Islet of Langerhans (tissue), 1 donor: ENCODE measurements at regions not wholly inside any gene's neighbourhood (a gene's known extent, or its start where the extent isn't known, plus 50 kb on each side); places are given as distances from the start of the nearest gene placed in this dataset.
"Not testable (repeated sequence)": the region's sequence is repeated elsewhere in the genome, so short reads cannot be mapped to it uniquely, and the experiment has no call there.

ENCODE experiments used
- FAIRE-seq: peaks from one replicate; lab custom pipeline; 2011; peaks lifted over from hg19 to GRCh38; lab: Jason Lieb, UNC

DNA sequence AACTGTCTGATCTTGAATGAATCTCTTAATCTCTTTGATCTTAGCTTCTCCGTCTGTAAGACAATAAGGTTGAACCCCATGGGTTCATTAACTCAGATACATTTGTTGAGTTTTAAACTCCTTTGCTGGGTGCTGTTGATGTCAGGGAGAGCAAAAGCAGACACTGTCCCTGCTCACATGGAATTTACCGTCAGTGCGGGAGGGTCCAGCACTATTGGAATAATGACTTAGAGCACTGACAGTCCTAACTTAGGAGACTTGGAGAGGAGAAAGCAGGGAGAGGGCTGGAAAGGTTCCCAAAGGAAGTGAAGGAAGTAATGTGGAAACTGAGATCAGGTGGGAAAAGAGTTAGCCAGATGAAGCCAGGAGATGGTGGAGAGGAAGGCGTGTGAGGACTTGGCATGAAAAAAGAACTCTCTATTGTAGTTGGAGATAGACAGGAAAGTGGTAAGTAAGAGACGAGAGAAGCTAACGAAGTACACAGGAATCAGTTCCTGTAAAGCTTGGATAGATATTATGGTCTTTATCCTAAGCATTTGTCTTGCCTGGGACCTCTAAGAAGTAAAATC is 141.4 kb upstream of the SERTAD2 start:
- FAIRE-seq = no peak

DNA sequence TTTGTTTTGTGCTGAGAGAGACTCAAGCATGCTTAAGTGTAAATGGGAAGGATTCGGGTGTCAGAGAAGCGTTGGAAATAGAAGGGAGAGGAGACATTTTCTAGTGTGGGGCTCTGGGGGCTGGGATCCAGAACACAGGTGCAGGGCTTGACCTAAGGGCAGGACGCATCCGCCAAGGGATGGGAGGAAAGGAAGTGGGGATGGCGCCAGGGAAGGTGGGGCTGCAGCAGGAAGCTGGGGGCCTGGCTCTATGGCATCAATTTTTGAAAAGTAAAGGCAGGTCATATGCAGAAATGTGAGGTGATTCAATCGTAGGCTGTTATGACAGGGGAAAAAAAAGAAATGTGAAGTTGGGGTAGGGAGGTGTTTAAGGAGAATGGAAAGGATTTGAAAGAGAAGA is 143.2 kb upstream of the SERTAD2 start:
- FAIRE-seq = no peak

DNA sequence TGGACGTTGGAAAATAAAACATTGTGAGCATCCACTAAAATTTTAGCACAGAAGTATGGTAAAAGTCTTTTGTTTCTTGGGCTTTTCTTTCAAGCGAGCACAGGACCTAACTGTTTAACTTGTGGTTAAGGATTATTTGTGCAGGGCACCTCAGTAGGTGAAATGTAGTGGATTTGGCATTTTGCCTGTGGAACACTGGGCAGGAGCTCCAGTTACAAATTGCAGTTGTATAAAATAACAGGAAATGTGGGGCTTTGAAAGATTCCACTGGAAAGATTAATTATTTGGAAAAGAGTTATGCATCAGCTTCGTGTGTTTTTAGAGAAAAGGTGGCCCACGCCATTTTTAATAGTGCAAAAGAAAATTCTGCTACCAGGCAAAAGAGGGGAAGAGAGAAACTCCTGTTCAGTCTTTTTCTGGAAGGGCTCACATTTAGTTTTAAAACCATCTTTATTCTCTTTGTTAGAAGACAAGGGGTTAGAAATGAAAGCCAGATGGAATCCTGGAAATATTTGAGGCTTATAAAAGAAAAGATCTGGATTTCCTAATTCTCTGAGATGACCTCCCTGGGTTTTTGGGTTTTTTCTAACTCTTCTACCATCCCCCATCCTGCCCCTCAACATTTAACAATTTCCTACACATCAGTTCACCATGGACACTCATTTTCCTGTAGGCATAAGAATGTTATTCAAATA is 144.3 kb upstream of the SERTAD2 start:
- FAIRE-seq = no peak

DNA sequence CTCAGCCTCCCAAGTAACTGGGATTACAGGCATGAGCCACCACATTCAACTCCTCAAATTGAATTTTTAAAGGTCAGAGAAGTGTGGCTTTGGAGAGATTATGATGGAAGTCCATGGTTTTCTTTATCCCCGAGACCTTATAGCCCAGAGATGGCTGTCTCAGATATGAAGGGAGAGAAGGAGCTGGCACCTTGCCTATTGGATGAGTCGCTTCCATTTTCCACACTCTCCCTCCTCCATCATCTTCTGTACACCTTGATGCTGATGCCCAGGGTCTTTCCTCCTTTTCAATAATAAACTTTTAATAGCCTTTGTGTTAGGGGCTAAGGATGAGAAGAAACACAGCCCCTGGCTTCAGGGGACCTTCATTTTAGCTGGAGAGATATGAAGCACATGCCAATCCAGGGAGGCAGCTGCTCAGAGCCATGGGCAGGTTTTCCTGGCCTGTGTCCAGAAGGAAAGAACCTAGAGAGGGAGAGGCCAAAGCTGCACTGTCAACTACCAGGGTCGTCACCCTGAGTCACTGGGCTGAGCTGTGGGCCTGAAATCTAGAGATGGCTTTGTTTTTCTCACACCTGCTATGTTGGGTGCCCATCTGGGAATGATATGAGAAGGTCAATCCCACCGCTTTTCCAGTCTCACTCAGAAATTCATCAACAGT is 146.0 kb upstream of the SERTAD2 start:
- no peak for FAIRE-seq

DNA sequence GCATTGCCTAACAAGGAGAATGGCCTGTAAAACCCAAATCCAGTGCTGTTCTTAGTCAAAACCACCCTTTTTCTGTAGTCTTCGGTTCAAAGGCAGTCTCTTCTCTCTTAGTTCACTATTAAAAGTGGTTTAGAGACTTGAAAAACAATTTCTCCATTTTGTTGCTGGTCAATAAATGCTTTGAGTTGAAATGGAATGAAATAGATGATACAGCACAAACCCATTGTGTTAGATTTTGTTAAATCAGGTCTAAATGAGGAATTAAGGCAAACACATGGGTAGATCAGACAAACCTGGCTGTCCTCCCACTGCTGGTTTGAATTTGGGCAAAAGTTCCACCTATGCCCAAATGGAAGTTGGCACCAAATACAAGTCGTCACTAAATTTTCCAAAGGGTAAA is 150.1 kb upstream of the SERTAD2 start:
- FAIRE-seq = no peak

DNA sequence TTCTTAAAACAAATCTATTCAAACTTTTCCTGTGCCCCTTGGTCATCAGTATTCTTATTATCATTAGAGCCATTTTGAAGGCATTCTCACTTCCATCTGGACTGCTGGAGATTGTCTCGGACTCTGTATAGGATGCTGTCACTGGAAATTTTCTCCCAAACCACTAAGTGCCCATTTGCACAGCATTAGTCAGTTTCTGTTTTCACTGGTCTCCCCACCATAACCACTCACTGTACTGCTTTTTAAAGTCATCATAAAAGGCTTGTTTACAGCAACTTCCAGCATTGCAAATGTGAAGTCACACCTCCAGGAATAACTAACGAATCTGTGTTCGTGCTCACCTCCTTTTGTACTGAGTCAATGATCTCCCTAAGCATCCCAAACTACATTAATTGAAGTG is 150.9 kb upstream of the SERTAD2 start:
- FAIRE-seq = no peak

DNA sequence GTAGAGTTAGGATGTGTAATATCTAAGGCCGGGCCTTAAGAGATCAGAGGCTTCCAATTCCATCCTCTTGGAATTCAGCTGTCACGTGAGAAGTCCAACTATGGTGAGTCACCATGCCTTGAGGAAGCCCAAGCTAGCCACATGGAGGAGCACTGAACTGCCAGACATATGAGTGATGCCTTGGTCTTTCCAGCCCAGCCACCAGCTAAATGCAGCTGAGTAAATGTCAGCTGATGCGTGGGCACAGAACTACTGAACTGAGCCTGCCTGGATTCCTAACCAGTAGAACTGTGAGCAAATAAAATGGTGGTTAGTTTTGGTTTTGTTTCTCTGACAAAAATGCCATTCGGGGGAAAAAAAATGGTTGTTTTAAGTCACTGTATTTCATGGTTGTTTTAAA is 153.7 kb upstream of the SERTAD2 start:
- no peak for FAIRE-seq

DNA sequence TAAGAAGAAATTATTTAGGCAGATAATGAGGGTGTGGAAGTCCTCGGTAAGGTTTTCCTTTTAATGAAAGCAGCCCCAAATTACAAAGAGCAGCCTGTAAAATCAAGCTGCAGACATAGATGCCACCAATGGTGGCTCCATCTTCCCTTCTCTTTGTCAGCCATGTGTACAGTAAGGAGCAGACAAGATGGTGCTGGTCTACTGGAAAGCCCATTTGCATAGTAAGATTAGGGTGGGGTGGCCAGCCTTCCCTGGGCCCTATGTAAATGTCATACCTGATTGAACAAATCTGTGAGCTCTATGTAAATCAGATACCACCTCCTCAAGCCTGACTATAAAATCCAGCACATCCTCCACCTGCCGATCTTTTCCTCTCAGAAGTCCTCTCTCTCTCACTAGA is 154.4 kb upstream of the SERTAD2 start:
- no peak for FAIRE-seq

DNA sequence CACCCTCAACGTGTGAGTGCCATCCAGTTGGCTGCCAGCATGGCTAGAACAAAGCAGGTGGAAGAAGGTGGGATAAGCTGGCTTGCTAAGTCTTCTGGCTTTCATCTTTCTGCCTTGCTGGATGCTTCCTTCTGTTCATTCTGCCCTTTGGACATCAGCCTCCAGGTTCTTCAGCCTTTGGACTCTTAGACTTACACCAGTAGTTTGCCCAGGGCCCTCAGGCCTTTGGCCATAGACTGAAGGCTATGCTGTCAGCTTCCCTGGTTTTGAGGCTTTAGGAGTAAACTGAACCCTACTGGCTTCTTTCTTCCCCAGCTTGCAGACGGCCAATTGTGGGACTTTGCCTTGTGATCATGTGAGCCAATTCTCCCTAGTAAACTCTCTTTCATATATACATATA is 155.0 kb upstream of the SERTAD2 start:
- no peak for FAIRE-seq

DNA sequence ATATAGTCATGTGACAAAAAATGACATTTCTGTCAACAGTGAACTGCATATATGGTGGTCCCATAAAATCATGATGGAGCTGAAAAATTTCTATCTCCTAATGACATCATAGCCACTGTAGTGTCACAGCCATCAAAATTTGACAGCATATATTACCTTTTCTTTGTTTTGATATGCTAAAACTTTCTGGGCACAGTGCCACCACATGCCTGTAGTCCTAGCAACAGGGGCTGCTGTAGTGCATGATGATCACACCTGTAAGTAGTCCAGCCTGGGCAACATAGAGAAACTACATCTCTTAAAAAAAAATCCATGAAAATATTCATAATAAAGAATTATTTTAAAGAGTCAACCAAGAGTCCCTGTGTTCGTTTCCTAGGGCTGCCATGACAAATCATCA is 155.5 kb upstream of the SERTAD2 start:
- FAIRE-seq = no peak

DNA sequence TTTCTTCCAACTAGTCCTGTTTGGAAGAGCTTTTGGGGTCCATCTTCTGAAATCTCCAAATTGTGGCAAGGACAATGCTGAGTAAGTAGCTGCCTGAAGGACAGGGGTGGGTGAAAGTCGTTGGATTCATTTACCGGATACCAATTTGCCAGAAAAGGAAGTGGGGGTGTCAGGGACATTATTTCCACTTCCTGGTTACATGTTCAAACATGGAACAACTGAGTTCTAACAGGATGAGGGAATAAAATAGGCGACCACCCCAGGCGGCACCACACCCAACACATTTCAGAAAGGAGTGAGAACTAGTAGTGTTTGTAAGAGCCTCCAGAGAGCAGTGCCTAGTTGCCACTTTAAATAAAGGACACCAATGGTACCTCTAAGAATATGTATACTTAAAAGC is 158.6 kb upstream of the SERTAD2 start:
- no peak for FAIRE-seq

DNA sequence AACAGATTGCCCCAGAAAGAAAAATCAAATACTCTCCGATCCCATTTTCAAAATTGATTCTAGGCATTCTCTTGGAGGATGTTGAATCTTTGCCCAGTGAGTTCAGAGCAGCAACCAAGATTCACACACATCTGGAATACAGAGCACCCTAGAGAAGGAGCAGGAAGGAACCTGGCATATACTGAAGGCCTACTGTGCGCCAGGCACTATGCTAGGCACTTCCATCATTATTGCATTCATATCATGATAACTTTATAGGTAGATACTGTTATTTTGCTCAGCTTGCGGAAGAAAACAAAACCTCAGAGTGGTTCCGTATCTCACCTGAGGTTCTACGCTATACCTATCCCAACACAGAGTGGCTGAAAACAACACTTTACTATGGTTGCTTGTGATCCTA is 160.3 kb upstream of the SERTAD2 start:
- FAIRE-seq = no peak

DNA sequence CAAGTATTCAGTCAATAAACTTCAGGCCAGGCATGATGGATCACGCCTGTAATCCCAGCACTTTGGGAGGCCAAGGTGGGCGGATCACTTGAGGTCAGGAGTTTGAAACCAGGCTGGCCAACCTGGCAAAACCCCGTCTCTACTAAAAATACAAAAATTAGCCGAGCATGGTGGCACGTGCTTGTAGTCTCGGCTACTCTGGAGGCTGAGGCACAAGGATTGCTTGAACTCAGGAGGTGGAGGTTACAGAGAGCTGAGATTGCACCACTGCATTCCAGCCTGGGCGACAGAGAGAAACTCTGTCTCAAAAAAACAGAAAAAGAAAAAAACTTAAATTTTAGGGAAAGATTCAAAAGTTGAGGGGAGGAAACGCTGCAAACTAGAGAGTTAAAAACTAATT is 162.8 kb upstream of the SERTAD2 start:
- not testable (repeated sequence) for FAIRE-seq

DNA sequence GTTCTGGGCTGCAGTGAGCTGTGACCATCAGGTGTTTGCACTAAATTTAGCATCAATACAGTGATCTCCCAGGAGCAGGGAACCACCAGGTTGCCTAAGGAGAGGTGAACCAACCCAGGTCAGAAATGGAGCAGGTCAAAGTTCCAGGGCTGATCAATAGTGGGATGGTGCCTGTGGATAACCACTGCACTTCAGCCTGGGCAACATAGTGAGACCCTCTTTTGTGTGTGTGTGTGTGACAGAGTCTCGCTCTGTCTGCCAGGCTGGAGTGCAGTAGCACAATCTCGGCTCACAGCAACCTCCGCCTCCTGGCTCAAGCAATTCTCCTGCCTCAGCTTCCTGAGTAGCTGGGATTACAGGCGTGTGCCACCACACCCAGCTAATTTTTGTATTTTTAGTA is 163.7 kb upstream of the SERTAD2 start:
- FAIRE-seq = no peak

DNA sequence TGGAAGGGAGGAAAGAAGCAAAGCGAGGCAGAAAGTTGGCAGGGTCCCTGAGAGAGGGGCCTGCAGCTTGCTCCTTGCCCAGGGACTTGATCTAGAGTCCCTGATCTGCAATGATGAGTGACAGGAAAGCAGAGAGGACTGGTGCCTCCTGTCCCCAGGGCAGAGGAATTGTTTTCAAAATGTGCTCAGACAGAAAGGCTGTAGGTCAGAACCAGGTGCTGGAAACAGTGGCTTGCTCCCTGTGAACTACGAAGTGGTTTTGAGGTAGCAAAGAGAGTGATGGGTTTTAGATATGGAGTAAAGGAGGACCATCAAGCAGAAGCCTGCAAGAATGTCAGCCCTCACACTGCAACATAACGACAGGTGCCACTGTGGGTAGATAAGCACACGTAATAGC is 164.9 kb upstream of the SERTAD2 start:
- no peak for FAIRE-seq

DNA sequence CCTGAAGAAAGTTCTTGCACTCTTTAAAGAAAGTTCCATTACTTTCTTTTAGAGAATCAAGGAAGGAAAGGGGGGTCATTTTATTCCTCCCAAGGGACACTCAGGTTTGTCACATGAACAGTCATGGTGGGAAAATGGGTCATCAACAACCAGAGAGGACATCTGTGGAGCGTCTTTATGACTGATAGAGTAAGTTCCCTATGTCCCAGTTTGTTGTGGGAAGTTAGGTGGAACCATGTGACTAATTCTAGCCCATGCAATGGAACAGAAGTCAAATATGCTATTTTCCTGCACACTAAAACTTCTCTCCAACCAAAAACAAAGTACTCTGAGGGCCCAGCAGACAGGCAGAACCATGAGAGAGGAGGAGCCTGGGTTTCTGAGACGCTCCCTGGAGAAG is 165.6 kb upstream of the SERTAD2 start:
- FAIRE-seq = no peak

DNA sequence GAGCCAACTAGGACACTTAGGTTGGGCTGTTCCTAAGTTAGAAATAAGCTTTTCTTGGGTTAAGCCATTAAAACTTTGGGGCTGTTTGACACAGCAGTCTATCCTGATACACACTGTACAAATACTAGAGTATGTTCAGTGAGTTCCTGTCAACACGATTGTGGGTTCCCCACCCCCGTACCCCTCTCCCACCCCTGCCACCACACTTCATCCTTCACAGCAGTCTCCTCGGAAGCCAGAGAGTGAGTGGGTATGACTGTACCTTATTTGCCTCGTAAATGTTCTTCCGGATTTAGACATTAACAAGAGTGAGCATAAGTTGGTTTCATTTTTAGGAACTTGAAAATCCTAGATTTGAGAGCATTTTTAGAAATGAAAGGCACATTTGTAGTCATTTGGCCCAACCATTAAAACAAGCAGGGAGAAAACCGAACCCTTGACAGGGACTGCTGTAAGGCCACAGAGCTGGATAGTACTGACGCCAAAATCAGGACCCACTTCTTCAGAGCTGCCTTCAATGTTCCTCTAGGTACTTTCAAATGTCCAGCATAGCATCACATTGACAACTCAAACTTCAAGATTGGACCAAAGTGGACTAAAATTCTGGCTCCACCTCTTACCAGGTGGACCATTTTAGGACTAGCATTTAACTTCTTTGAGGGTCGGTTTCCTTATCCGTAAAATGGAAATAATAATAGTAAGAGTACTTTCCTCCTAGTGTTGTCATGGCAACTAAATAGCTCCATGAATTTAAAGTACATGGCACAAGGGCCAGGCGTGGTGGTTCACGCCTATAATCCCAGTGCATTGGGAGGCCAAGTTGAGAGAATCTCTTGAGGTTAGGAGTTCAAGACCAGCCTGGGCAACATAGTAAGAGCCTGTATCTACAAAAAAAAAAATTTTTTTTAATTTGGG is 166.3 kb upstream of the SERTAD2 start:
- FAIRE-seq = no peak

DNA sequence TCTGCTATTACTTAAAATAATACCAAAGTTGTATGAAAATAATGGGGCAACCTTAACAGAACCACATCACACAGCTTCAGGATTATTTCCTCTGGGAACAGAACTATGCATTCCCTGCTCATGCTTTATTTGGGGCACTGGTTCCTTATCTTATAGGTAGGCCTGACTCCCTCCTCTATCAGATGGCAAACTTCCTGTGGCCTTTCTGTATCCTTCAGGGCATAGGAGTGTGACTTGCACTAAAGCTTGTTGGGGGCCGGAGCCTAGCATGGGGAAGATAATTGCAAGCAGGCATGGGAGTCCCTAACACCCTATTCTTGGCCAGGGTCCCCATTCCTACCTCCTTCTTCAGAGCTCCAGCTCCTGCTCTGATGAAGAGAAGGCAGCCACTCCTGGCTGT is 167.2 kb upstream of the SERTAD2 start:
- FAIRE-seq = no peak

DNA sequence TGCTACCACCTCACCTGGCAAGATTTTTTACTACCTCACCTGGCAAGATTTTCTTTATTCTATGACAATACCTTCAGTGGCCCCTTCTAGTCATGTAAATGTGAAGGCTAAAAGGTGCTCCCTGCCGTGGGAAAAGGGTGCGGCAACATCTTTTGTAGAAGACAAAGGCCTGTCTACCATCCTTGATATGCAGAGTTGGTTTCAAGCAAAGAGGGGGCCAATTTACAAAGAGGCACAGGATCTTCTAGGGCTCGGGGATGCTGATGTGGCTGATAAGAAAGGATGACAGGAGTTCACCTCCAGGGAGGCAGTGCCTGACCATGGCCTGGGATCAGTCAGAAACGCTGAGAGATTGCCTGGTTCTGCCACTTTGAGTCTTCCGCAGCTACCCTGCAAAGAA is 165.4 kb upstream of the SLC1A4 start:
- no peak for FAIRE-seq

DNA sequence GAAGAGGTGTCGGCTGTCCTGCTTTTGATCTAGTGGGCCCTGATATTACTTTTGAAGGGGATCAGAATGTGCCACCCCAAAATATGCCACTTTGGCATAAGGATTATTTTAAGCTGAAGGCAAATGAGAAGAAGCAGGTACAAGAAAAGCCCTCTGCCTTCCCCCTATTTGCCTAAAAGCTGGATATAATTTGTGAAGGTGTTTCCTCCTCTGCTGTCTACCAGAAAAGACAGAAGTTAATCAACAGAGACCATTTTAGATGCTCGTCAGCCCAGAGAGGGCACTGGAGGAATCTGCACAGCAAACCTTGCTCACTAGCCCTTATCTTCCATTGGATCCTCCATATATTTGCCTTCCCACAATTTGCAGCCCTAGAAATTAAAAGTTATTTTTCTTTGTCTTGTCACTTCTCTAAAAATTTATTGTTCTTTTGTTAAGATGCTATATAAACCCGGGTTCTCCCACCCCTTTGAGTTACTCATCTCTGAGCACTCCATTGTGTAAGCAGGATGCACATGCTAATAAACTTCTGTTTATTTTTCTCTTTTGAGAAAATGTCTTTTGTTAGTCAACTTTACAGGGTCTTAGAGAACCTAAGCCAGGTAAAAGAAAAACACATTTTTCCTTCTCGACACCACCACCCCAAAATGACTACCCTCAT is 163.2 kb upstream of the SLC1A4 start:
- no peak for FAIRE-seq

DNA sequence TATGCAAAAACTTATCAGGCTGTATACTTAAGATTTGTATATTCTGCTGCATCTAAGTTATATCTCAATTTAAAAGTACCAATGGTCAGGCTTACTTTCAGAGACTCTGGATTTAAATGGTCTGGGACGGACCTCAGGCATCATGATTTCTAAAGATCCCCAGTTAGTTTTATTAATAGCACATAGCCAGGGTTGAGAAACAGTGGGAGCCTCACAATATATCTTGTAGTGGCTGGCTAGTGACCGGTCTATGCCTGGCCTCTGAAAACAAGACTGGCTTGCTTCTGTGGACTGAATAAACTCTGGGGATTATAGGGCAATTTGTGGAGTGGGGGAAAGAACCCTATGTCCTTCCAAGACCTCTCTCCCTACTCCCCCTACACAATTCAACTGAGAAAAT is 162.5 kb upstream of the SLC1A4 start:
- FAIRE-seq = no peak

DNA sequence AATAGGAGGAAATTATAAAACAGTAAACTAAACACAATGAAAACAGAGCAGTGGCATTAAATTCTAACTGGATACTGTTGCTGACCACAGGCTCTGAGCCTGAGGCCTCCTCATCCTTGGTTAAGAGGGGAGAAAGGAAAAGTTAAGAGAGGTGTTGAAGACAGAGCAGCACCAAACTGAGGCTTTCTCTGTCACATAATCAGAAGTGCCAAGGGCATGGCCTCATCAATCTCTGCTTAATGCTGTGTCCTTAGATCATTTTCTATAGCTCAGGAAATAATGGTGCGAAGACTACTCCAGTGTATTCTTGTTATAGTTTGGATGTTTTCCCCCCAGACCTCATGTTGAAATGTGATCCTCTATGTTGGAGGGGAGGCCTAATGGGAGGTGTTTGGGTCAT is 160.9 kb upstream of the SLC1A4 start:
- FAIRE-seq = no peak

DNA sequence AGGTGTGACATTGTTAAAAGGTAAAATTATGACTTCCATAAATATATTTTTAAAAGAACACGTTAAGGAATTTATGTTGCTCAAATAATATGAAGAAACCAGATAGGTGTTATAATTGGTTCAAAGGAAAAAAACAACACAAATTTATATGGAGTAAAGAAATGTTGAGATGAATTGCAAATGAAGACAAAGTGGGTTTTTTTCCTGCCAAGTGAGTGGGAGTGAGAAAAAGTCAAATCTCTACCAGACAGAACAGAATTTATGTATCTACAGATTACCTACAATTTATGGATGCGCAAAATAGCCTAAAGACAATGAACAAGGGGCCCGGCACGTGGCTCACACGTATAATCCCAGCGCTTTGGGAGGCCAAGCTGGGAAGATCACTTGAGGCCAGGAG is 159.7 kb upstream of the SLC1A4 start:
- FAIRE-seq = no peak
